Activated B cell treated with CpG ODN at 0.5 μM for 24 hours (primary cell): ENCODE measurements at regions not wholly inside any gene's neighbourhood (a gene's known extent, or its start where the extent isn't known, plus 50 kb on each side); places are given as distances from the start of the nearest gene placed in this dataset.

Source experiments
- ATAC-seq: fragments of 200-7000 bp; cut with Tn5 transposase; one replicate; pipeline ENCODE4 v1.10.0; 2021; ENCODE audit warnings: low read depth, mild to moderate bottlenecking, moderate library complexity
- CTCF ChIA-PET: fragments of 350-600 bp; sonication (Branson Sonifier 250); formaldehyde crosslinking; loops from one replicate; lab custom pipeline; 2021; ENCODE audit warnings: antibody characterized with exemption; lab: Charles Lee
- POLR2A ChIA-PET: fragments of 350-600 bp; sonication (Branson Sonifier 250); formaldehyde crosslinking; loops from one replicate; lab custom pipeline; 2021; ENCODE audit warnings: antibody characterized with exemption; lab: Charles Lee
- DNase-seq: peaks from one replicate; pipeline ENCODE4 v3.0.0; 2022
- H3K27ac Mint-ChIP-seq: one replicate; pipeline ENCODE4 v1.8.0; 2020; ENCODE audit warnings: mixed read lengths
- H3K27me3 Mint-ChIP-seq: one replicate; pipeline ENCODE4 v1.8.0; 2021; ENCODE audit warnings: mixed read lengths
- H3K36me3 Mint-ChIP-seq: one replicate; pipeline ENCODE4 v1.8.0; 2021; ENCODE audit warnings: low read depth, mixed read lengths
- H3K4me1 Mint-ChIP-seq: one replicate; pipeline ENCODE4 v1.8.0; 2021; ENCODE audit warnings: mixed read lengths
- H3K4me3 Mint-ChIP-seq: one replicate; pipeline ENCODE4 v1.8.0; 2020; ENCODE audit warnings: mild to moderate bottlenecking, mixed read lengths
- H3K9me3 Mint-ChIP-seq: one replicate; pipeline ENCODE4 v1.8.0; 2020; ENCODE audit warnings: mixed read lengths
- intact Hi-C: fragments of 100-400 bp; cut with micrococcal nuclease; formaldehyde crosslinking; loops from one replicate; pipeline ENCODE4 v1.15.1; 2024
- TF ChIP-seq, protein P1 (sequence below): fragments of 200-600 bp; IDR thresholded peaks from one replicate; pipeline ENCODE4 v1.8.0; 2022; ENCODE audit warnings: antibody characterized with exemption, mild to moderate bottlenecking

- Mint-ChIP-seq H3K4me1 (peaks cover 4% of the 10 kb centered on the region), H3K4me3 (no peak overlapping the region), H3K27me3 (no peaks in the 10 kb centered on the region), H3K27ac (no peak overlapping the region), H3K9me3 (no peaks in the 10 kb centered on the region), H3K36me3 (no peaks in the 10 kb centered on the region)
- ChIA-PET CTCF (no interaction called here), POLR2A (no interaction called here)
- intact Hi-C loops: no loop called here
- DNase-seq: no peak
- ATAC-seq: no peak
- TF ChIP-seq, protein P1, sequence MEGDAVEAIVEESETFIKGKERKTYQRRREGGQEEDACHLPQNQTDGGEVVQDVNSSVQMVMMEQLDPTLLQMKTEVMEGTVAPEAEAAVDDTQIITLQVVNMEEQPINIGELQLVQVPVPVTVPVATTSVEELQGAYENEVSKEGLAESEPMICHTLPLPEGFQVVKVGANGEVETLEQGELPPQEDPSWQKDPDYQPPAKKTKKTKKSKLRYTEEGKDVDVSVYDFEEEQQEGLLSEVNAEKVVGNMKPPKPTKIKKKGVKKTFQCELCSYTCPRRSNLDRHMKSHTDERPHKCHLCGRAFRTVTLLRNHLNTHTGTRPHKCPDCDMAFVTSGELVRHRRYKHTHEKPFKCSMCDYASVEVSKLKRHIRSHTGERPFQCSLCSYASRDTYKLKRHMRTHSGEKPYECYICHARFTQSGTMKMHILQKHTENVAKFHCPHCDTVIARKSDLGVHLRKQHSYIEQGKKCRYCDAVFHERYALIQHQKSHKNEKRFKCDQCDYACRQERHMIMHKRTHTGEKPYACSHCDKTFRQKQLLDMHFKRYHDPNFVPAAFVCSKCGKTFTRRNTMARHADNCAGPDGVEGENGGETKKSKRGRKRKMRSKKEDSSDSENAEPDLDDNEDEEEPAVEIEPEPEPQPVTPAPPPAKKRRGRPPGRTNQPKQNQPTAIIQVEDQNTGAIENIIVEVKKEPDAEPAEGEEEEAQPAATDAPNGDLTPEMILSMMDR: no peak
These were observed 96.6 kb downstream of the BTBD3 start for GRCh38 chr20:12014276-12014675.

GRCh38 chr20:12014736-12015135 lies 97.0 kb downstream of the BTBD3 start:
- Mint-ChIP-seq H3K27me3 (no peaks in the 10 kb centered on the region), H3K4me3 (no peak overlapping the region), H3K36me3 (no peaks in the 10 kb centered on the region), H3K9me3 (no peaks in the 10 kb centered on the region), H3K27ac (no peak overlapping the region), H3K4me1 (peaks cover 4% of the 10 kb centered on the region)
- CTCF ChIA-PET: no interaction called here
- DNase-seq: no peak
- TF ChIP-seq, protein P1: no peak
- intact Hi-C loops: no loop called here
- POLR2A ChIA-PET: no interaction called here
- ATAC-seq: no peak

DNA sequence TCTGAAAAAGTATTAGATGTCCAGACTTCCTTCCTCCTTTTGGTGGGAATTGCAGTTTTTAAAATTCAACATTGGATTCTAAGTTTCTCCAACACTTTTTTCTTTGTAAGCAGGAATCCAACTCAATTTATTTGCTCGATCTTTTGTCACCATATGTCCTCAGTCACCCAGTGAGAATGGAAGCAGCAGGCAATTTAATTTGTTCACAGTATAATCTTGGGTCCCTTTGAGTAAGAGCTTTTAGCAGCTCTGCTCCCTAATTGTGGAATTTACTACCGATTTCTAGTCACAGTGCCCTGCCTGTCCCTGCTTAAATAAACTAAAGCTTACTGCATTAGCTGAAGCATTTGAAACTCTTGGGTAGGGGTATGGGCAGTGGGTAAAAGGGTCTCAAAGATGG lies 98.6 kb downstream of the BTBD3 start:
- intact Hi-C loops: no loop called here
- peaks cover 5% of the 10 kb centered on the region for H3K4me1 Mint-ChIP-seq
- POLR2A ChIA-PET: no interaction called here
- no peak overlapping the region for H3K4me3 Mint-ChIP-seq
- no peak overlapping the region for H3K27ac Mint-ChIP-seq
- no peaks in the 10 kb centered on the region for H3K27me3 Mint-ChIP-seq
- CTCF ChIA-PET: no interaction called here
- no peaks in the 10 kb centered on the region for H3K9me3 Mint-ChIP-seq
- no peak for DNase-seq
- ATAC-seq: no peak
- H3K36me3 Mint-ChIP-seq: no peaks in the 10 kb centered on the region
- TF ChIP-seq, protein P1: no peak

GRCh38 chr20:12019715-12020114 lies 102.0 kb downstream of the BTBD3 start:
- POLR2A ChIA-PET: no interaction called here
- Mint-ChIP-seq H3K4me3 (no peak overlapping the region), H3K4me1 (peaks cover 18% of the 10 kb centered on the region), H3K9me3 (peaks cover 2% of the 10 kb centered on the region), H3K36me3 (no peaks in the 10 kb centered on the region), H3K27ac (no peak overlapping the region), H3K27me3 (no peaks in the 10 kb centered on the region)
- DNase-seq: no peak
- intact Hi-C loops: no loop called here
- CTCF ChIA-PET: no interaction called here
- TF ChIP-seq, protein P1: no peak
- no peak for ATAC-seq

DNA sequence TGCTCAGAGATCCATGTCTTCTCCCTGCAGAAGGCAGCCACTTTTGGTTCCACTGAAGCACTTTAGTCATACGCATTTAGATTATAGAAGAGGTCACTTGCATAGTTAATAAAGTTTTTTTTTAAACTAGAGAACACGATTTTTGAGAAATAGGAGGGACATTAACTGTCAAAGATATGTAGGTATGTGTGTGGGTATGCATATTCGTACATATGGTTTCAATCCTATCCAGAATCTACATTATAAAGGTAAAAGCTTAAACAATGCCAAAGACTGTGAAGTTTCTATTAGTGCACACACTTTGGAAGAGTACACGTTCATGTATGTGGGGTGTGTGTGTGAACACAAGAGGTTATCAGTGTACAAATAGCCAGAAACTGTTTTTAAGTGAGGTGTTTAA lies 103.2 kb downstream of the BTBD3 start:
- TF ChIP-seq, protein P1: no peak
- ChIA-PET CTCF (interaction anchor here (1.2 kb wide), 1 partner anchor 8 kb away, joined by 3 read pairs; no protein-coding TSS in a partner anchor), POLR2A (no interaction called here)
- DNase-seq (no peak), ATAC-seq (no peak)
- Mint-ChIP-seq H3K4me1 (peaks cover 18% of the 10 kb centered on the region), H3K9me3 (peaks cover 3% of the 10 kb centered on the region), H3K27ac (no peak overlapping the region), H3K36me3 (no peaks in the 10 kb centered on the region), H3K27me3 (no peaks in the 10 kb centered on the region), H3K4me3 (no peak overlapping the region)
- intact Hi-C loops: no loop called here
